NCI-H2171 treated with DMSO at 0.1 percent for 48 hours (cell line): ENCODE measurements at regions not wholly inside any gene's neighbourhood (a gene's known extent, or its start where the extent isn't known, plus 50 kb on each side); places are given as distances from the start of the nearest gene placed in this dataset.

Experiments
- DNase-seq: peaks from one replicate; lab custom pipeline; 2025; lab: John Stamatoyannopoulos, UW

GRCh38 chr20:57876163-57876562, 166.3 kb upstream of the PMEPA1 start:
- DNase-seq = no peak

- no peak for DNase-seq
These were observed 164.3 kb upstream of the PMEPA1 start for GRCh38 chr20:57874141-57874540.

GRCh38 chr20:57872816-57873409, 163.1 kb upstream of the PMEPA1 start:
- DNase-seq = no peak

GRCh38 chr20:57871237-57871632, 161.4 kb upstream of the PMEPA1 start:
- DNase-seq = no peak

GRCh38 chr20:57870597-57871236, 160.9 kb upstream of the PMEPA1 start:
- DNase-seq = no peak

GRCh38 chr20:57869951-57870315, 160.1 kb upstream of the PMEPA1 start:
- no peak for DNase-seq

- no peak for DNase-seq
These were observed 159.6 kb upstream of the PMEPA1 start for GRCh38 chr20:57869291-57869950.

- DNase-seq = no peak
These were observed 158.5 kb upstream of the PMEPA1 start for GRCh38 chr20:57868310-57868709.

- DNase-seq = no peak
These were observed 158.0 kb upstream of the PMEPA1 start for GRCh38 chr20:57867807-57868206.

- DNase-seq = no peak
These were observed 157.5 kb upstream of the PMEPA1 start for GRCh38 chr20:57867181-57867803.

- no peak for DNase-seq
These were observed 156.7 kb upstream of the PMEPA1 start for GRCh38 chr20:57866250-57867106.

- no peak for DNase-seq
These were observed 155.5 kb upstream of the PMEPA1 start for GRCh38 chr20:57865266-57865665.

GRCh38 chr20:57860576-57860975, 150.8 kb upstream of the PMEPA1 start:
- no peak for DNase-seq

- DNase-seq = no peak
These were observed 148.2 kb upstream of the PMEPA1 start for GRCh38 chr20:57857969-57858368.

GRCh38 chr20:57857118-57857517, 147.3 kb upstream of the PMEPA1 start:
- no peak for DNase-seq

- no peak for DNase-seq
These were observed 146.8 kb upstream of the PMEPA1 start for GRCh38 chr20:57856658-57857057.

- DNase-seq = no peak
These were observed 142.0 kb upstream of the PMEPA1 start for GRCh38 chr20:57851796-57852195.

GRCh38 chr20:57851025-57851682, 141.3 kb upstream of the PMEPA1 start:
- no peak for DNase-seq

- DNase-seq = no peak
These were observed 139.9 kb upstream of the PMEPA1 start for GRCh38 chr20:57849521-57850215.

- DNase-seq = no peak
These were observed 139.3 kb upstream of the PMEPA1 start for GRCh38 chr20:57849121-57849520.

GRCh38 chr20:57848282-57848681, 138.5 kb upstream of the PMEPA1 start:
- no peak for DNase-seq
